HG02943 (cell line): ENCODE measurements at regions not wholly inside any gene's neighbourhood (a gene's known extent, or its start where the extent isn't known, plus 50 kb on each side); places are given as distances from the start of the nearest gene placed in this dataset.

Source experiments
- ATAC-seq: cut with Tn5 transposase; IDR thresholded peaks from one replicate; pipeline ENCODE4 v1.9.1; 2021; ENCODE audit warnings: mild to moderate bottlenecking, low read depth, moderate library complexity; ENCODE audit not compliant: unreplicated experiment

DNA sequence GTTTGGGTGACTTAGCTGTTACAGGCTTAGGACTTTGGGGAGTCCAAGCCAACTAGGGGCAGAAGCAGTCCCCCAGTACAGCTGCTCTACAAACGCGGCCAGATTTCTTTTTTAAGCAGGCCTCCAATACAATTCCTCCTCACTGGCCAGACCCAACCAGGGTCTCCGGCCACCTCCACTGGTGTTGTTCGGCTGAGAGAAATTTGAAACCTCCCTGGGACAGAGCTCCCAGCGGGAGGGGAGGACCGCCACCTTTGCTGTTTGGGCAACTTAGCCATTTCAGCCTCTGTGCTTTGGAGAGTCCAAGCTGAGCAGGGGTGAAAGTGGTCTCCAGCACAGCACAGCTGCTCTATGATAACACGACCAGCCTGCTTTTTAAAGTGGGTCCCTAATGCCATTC, 59.4 kb upstream of the KHDRBS2 start:
- ATAC-seq = no peak

- no peak for ATAC-seq
Measured at GRCh38 chr6:62344850-62345249, 58.8 kb upstream of the KHDRBS2 start.

- ATAC-seq = no peak
Measured at GRCh38 chr6:62338477-62338876, 52.5 kb upstream of the KHDRBS2 start.
